AG09319 (cell line): ENCODE measurements at regions not wholly inside any gene's neighbourhood (a gene's known extent, or its start where the extent isn't known, plus 50 kb on each side); places are given as distances from the start of the nearest gene placed in this dataset.
"Not testable (repeated sequence)": the region's sequence is repeated elsewhere in the genome, so short reads cannot be mapped to it uniquely, and the experiment has no call there.

Experiments
- DNase-seq: peaks from one replicate; pipeline ENCODE4 v3.0.0-alpha.2; 2010; ENCODE audit warnings: low read depth; ENCODE audit errors: extremely low read depth
- TF ChIP-seq, protein P1 (sequence below): IDR thresholded peaks from 2 replicates; pipeline ENCODE4 v1.5.1; 2011; ENCODE audit warnings: low read depth, mild to moderate bottlenecking, inconsistent platforms, low read length, moderate library complexity

DNA sequence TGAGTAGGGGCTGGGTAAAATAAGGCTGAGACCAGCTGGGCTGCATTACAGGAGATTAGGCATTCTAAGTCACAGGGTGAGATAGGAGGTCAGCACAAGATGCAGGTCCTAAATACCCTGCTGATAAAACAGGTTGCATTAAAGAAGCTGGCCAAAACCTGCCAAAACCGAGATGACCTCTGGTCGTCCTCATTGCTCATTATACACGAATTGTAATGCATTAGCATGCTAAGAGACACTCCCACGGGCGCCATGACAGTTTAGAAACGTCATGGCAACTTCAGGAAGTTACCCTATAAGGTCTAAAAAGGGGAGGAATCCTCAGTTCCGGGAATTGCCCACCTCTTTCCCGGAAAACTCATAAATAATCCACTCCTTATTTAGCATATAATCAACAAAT is 132.2 kb downstream of the ARL4C start:
- TF ChIP-seq, protein P1, sequence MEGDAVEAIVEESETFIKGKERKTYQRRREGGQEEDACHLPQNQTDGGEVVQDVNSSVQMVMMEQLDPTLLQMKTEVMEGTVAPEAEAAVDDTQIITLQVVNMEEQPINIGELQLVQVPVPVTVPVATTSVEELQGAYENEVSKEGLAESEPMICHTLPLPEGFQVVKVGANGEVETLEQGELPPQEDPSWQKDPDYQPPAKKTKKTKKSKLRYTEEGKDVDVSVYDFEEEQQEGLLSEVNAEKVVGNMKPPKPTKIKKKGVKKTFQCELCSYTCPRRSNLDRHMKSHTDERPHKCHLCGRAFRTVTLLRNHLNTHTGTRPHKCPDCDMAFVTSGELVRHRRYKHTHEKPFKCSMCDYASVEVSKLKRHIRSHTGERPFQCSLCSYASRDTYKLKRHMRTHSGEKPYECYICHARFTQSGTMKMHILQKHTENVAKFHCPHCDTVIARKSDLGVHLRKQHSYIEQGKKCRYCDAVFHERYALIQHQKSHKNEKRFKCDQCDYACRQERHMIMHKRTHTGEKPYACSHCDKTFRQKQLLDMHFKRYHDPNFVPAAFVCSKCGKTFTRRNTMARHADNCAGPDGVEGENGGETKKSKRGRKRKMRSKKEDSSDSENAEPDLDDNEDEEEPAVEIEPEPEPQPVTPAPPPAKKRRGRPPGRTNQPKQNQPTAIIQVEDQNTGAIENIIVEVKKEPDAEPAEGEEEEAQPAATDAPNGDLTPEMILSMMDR: no peak
- no peak for DNase-seq

DNA sequence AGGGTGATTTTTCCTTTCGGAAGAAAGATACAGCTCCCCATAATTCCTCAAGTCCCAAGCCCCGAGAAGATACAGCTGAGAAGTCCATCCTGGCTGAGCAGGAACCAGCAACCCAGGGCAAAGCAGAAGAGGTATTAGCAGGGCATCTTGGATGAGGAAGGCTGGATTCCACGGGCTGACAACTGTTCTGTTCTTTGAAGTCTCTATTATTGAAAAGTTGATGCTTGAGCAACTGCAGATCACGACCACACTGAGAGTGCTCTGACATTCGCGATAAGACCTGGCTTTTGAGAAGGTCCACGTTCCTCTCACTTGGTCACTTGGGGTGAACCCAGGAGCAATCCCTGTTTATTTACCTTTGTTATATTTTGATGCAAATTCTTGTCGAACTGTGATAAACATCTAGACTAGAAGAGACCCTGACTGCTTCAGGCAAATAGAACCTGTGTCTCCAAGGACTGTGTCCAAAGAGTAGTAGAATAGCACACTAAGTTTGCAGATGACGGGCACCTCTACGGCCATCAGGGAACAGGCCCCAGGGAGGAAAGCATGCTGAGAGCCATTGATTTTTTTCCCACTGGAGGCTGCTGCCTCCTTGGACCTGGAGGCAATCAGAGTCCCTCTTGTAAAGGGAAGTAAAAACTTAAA is 133.1 kb downstream of the ARL4C start:
- TF ChIP-seq, protein P1: no peak

DNA sequence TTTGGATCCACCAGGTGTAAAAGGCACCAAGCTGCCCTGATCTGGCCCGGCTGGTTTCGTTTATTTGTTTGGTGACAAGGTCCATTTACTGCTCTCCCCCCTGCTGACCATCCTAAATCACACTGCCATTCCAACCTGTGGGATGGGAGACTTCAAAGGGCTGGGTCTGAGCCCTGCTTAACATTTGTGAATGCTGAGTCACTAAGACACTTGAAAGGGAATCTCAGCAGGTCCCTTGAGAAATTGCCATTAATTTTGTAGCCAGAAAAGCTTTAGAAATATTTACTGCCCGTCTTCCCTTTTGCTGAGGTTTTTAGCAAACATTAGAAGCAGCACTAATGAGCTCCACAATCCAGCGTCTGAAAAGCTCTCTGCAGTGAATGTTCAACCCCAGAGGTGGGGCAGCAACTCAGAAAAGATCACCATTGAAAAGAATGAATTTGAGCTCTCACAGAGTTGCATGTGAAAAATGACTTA is 133.8 kb downstream of the ARL4C start:
- no peak for DNase-seq

More for the DNA sequence above, 133.1 kb downstream of the ARL4C start:
- no peak for DNase-seq

DNA sequence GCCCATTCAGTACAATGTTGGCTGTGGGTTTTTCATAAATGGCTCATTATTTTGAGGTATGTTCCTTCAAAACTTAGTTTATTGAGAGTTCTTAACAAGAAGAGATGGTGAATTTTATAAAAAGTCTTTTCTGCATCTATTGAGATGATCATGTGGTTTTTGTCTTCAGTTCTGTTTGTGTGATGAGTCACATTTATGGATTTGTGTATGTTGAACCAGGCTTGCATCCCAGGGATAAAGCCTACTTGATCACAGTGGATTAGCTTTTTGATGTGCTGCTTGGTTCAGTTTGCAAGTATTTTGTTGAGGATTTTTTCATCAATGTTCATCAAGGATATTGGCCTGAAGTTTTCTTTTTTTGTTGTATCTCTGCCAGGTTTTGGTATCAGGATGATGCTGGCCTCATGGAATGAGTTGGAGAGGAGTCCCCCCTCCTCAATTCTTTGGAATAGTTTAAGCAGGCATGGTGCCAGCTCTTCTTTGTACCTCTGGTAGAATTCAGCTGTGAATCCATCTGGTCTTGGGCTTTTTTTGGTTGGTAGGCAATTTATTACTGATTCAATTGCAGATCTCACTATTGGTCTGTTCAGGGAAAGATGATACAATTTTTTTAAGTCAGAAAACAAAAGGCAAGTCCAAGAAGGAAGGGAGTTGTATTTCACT is 136.4 kb downstream of the ARL4C start:
- not testable (repeated sequence) for DNase-seq

More for the DNA sequence above, 133.8 kb downstream of the ARL4C start:
- TF ChIP-seq, protein P1: no peak

DNA sequence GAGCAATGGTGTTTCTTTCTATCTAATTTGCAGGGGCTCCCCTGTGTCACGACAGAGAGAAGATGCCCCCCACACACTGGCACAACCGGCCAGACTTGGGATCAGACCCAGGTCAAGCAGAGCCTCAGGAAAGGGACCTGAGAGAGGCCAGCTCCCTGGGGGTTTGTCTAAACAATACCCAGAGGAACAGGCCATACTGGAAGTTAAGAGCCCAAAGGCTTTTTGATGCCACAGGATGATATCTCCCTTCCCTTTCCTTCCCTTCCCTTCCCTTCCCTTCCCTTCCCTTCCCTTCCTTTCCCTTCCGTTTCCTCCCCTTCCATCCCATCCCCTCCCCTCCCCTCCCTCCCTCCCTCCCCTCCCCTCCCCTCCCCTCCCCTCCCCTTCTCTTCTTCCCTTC is 139.2 kb downstream of the ARL4C start:
- DNase-seq: no peak
- TF ChIP-seq, protein P1: no peak

DNA sequence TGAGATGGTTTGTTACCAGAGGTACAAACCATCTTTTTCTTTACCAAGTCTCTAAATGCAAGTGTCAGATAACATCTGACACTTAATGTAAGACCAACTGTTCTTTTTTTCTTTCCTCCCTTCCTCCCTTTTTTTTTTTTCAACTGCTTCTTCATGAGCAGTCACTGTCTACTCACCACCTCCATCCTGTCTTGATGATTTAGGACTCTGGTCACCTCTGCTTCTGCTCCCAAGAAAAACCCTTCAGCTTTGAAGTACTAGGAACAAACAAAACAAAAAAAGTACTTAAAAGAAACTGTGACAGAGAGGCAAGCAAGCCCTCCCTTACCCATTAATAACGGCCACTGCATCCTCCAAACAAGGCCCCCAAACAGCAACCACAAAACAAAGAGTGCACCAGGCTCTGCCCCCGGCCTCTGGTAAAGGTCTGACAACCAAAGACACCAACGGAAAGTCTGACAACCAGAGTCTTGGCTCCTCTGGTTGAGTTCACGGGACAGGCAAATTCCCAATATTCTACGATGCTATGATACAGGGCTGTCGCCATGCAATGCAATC is 141.0 kb downstream of the ARL4C start:
- TF ChIP-seq, protein P1: no peak
- DNase-seq: no peak

DNA sequence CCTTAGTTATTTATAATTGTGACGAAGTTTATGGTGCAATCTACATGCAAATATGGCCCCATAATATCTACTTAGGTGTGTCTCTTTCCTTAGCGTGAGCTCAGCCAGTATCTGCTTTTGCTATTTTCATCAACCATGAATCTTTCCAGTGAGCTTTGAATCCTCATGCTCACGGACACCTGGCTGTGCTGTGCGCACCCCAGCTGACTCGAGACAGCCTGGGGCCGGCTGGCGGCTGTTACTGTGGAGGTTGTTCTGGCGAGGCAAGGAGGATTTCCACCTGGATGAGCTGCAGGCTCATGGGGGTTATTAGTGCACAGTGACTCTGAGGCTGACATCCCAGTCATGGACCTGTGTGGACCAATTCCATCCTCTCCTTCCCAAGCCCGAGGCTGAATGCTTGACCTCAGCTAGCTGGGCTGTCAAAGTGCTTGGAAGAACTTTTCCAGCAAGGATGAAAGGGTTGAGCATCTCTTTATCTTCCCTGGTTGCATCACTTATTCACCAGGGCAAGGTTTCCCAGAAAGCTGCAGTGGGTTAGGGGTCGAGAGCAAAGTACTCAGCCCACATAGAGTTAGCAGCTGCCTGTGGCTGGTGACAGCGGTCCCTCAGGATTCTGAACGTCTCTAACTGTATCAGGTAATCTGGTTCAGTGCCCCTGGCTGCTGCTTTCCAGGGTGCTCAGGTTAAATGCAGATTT is 141.7 kb downstream of the ARL4C start:
- TF ChIP-seq, protein P1: no peak
- DNase-seq: no peak
